HG02759 (cell line): ENCODE measurements at regions not wholly inside any gene's neighbourhood (a gene's known extent, or its start where the extent isn't known, plus 50 kb on each side); places are given as distances from the start of the nearest gene placed in this dataset.
"Not testable (repeated sequence)": the region's sequence is repeated elsewhere in the genome, so short reads cannot be mapped to it uniquely, and the experiment has no call there.

Experiments
- ATAC-seq: cut with Tn5 transposase; IDR thresholded peaks from one replicate; pipeline ENCODE4 v1.9.1; 2021; ENCODE audit warnings: mild to moderate bottlenecking, moderate library complexity; ENCODE audit not compliant: unreplicated experiment

- not testable (repeated sequence) for ATAC-seq
Observed at GRCh38 chr1:173394813-173395212, 82.3 kb upstream of the PRDX6 start.

DNA sequence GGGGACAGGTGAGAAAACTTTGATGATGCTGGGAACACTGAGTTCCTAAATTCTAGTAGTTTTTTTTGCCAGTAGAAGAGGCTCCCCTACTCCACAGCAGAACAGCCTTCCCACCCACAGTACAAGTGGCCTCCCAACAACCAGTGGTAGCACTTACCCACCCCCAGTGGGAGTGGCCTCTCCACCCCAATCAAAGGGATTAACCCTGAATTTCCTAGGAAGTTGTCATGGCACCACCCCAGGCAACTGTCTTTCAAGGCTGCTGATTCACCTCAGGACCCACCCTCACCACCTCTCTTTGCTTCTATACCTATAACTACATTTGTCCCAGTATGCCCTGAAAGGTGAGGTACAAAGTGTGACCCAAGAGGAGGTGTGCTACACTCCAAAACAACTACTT, 81.4 kb upstream of the PRDX6 start:
- ATAC-seq: no peak

DNA sequence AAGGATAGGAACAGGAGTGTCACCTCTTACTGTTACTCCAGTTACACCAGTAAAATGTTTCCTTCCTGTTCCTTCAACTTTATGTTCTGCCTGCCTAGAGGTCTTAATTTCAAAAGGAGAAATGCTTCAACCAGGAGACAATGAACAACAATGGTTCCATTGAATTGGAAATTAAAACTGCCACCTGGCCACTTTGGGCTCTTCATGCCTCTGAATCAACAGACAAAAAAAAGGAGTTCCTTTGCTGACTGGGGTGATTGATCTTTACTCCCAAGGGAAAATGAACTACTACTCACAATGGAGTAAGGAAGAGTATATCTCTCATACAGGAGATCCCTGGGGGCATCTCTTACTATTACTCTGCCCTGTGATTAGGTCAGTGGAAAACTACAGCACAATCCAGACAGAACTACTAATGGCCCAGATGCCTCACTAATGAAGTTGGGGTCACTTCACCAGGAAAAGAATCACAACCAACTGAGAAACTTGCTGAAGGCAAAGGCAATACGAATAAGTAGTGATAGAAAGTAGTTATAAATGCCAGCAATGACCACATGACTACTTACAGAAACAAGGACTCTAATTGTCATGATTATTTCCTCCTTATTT, 76.6 kb upstream of the PRDX6 start:
- ATAC-seq: no peak

GRCh38 chr1:173403996-173404395, 73.1 kb upstream of the PRDX6 start:
- no peak for ATAC-seq

GRCh38 chr1:173405281-173405680, 71.9 kb upstream of the PRDX6 start:
- no peak for ATAC-seq

DNA sequence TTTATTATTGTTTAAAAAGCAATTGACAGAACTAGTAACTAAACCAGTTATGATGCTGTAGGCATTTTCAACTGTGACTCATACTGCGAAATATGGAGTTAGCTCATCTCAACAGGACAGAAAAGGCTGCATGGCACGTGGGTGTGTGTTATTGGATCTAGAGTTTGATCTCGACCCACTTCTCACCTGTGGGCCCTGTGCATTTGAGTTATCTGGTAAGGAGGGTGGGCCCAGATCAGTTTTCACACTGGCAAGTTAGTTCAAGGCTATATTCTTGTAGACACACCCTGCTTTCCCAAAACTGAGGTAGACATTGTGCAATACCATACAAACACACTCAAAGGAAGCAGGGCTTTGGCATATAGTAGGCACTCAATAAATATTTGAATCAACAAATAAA, 71.3 kb upstream of the PRDX6 start:
- ATAC-seq: no peak

DNA sequence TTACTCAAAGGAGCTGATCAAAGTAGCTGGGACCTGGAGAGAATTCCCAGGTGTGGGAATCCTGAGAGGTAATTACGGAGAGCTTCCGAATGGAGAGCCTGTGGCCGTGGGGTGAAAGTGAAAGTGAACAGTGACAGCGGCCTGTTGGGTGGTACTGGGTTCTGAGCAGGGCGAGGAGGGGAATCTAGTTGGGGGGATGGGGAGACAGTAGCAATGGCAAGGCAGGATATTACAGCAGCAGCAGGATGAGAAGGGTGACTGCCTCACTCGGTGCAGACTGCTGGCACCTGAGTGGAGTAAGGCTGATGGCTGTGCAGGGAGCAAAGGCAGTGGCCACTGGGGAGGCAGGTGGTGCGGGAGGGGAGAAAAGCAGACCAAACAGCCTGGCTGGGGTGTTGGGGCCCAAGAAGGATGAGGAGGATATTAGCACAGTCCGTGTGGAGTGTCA, 70.3 kb upstream of the PRDX6 start:
- ATAC-seq: peak; percentile 27

GRCh38 chr1:173407846-173408245, 69.3 kb upstream of the PRDX6 start:
- ATAC-seq: no peak

GRCh38 chr1:173408886-173409285, 68.2 kb upstream of the PRDX6 start:
- no peak for ATAC-seq

DNA sequence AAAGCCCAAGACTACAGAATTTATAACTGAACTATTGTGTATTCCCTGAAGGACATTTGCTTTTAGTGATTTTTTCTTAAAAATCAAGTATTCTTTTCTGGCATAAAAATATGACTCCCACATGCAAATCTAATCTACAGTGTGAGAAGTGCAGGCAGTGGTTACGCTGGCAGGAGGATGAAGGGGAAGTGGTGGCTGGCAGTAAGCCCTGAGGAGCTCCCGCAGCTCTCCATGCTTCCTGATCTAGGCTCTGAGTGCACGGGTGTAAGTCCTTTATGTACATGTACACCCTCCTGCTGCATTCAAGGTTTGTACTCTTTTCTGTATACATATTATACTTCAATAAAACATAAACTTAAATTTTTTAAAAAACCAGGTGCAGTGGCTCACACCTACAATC, 67.5 kb upstream of the PRDX6 start:
- no peak for ATAC-seq

DNA sequence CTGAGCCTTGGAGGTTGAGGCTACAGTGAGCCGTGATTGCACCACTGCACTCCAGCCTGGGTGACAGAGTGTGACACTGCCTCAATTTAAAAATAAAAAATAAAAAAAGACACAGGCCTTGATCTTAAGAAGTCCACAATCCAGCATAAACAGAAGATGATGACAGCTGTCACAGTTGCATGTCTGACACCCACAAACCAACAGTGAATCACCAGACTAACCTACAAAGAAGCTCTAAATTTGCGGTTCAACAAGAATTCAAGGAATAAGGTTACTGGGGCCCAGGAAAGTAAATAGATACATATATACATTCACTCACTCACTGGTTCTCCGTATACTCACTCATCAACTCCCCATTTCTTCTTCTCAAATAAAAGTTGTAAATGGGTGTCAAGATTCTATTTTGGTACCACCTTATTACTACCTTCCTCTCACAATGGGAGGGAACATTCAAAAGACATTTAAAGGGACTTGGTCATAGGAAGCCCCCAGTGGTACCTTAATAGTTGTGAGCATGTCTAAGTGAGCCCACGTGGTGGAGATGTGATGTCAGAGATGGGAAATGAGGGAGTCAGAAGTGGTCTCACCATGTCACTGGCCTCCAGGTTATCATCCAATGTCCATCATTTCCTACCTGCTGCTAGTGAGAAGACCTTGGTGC, 66.9 kb upstream of the PRDX6 start:
- peak; percentile 6 for ATAC-seq

- peak; percentile 46 for ATAC-seq
Observed at GRCh38 chr1:173410794-173411236, 66.3 kb upstream of the PRDX6 start.

DNA sequence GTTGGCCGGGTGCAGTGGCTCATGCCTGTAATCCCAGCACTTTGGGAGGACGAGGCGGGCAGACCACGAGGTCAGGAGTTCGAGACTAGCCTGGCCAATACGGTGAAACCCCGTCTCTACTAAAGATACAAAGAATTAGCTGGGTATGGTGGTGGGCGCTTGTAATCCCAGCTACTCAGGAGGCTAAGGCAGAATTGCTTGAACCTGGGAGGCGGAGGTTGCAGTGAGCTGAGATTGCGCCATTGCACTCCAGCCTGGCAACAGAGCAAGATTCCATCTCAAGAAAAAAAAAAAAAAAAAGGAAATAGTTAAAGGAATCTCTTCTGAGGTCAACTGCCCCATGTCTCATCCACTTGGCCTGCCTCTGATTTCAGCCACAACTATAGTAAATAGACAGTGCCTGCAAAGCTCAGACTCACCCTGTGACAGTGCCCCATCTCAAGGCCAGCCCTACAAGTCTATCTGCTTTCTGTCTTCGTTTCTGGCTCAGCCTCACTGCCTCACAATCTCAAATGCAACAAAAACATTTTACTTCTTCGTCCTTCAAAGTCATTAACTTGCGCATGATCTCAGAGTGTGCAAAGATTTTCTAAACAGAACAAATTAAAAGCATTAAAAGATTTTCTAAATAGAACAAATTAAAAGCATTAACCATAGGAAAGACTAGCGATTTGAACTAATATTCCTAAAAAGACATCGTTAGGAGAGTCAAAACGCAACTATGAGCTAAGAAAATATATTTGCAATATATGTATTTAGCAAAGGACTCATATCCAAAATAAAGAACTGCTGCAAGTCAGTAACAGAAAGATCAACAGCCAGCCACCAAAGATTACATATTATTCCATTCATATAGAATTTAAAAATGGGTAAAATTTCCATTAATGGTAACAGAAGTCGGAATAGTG, 65.0 kb upstream of the PRDX6 start:
- ATAC-seq: no peak

- no peak for ATAC-seq
Observed at GRCh38 chr1:173413271-173413707, 63.8 kb upstream of the PRDX6 start.

DNA sequence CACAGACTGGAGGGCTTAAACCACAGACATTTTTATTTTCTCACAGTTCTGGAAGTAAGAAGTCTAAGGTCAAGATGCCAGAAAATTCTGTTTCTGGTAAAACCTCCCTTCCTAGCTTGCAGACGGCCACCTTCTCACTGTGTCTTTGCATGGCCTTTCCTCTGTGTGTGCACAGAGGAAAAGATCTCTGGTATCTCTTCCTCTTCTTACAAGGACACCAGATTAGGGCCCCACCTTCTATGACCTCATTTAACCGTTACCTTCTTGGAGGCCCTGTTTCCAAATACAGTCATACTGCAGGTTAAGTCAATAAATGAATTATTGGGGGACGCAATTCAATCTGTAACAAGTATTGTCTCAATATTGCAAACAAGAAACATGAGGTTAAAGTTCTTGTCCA, 63.0 kb upstream of the PRDX6 start:
- ATAC-seq: peak; percentile 35

DNA sequence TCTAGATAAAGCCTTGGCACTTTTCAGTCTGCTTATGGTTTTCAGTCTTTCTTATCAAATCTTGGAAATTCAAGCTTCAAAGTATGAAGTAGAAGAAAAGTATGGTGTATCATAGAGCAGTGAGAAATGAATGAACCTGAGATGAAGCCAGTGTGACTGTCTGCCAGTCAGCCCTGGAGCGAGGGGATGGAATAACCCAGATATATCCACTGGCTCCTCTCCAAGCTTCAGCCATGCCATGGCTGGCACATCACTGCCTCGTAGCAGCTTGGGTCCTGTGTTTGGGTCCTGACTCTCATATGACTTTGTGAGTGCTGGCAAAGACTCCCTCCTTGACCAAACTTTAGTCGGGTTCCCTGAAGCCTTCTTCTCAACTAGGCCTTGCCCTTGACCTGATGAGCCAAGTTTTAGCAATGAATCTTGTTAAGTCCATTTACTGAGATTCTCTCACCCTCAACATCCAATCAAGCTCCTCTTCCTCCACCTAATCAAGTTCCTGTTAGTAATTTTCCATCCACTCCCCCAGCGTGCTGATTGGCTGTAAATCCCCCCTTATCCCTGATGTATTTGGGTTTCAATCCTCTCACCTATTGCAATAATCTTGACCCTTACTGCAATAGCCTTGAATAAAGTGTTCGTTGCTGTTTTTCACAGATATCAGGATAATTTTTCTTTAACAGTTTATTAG, 62.5 kb upstream of the PRDX6 start:
- ATAC-seq: no peak

- ATAC-seq: peak; percentile 41
Observed at GRCh38 chr1:173415490-173415889, 61.6 kb upstream of the PRDX6 start.

- ATAC-seq: no peak
Observed at GRCh38 chr1:173415905-173416450, 61.2 kb upstream of the PRDX6 start.

DNA sequence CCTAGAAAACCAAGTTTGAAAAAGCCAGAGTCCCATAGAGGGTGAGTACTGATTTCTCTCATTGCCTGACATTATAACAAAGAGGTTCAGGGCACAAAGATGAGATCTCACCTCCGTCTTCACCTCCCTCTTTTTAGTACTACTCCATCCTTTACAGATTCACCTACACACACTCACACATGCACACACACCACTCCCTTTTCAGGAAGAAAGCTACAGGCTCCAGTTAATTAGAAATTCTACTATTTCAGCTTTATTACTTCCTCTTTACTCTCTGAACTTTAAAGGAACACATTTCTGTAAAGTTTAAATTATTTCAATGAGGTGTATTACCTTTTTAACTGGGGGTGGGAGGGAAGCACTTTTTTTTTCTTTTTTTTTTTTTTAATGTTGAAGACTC, 59.6 kb upstream of the PRDX6 start:
- no peak for ATAC-seq

DNA sequence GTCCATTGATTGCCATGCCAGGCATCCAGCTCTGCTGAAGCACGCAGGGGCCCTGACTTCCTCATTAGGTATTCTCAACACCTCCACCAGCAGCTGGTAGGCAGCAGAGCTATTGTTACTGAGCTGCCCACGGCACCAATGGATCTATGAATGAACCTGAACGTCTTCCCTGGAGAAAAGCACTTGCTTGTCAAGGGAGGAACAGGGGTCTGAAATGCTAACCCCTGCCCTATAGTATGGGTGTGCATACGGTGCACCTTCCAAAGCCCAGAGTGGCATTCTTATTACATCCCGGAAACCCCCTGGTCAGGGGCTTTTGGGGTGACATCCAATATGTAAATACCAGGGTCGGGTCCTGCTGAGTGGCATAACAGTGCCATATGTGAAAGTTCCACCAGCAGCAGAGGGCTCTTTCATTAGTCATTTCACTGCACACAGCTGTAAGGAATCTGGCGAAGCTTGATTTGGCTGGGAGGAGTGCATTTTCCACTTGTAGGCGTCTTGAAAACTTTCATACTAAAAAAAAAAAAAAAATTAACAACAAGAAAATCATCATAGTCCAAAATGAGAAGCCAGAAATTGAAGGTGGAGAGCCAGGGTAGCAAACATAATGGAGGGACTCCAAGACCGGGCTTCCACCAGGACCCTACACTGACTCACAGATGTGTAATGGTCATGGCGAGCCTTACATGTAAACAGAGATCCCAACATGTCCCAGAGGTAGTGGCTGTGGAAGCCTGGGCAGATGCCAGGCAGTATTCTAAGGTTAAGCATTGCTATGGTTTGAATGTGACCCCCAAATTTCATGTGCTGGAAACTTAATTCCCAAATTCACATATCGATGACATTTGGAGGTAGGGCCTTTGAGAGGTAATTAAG, 58.8 kb upstream of the PRDX6 start:
- peak; percentile 46 for ATAC-seq
